GM19468 (cell line): ENCODE measurements at regions not wholly inside any gene's neighbourhood (a gene's known extent, or its start where the extent isn't known, plus 50 kb on each side); places are given as distances from the start of the nearest gene placed in this dataset.
"Not testable (repeated sequence)": the region's sequence is repeated elsewhere in the genome, so short reads cannot be mapped to it uniquely, and the experiment has no call there.

ENCODE experiments used
- ATAC-seq: cut with Tn5 transposase; IDR thresholded peaks from one replicate; pipeline ENCODE4 v1.9.1; 2021; ENCODE audit warnings: mild to moderate bottlenecking, moderate library complexity, moderate number of reproducible peaks; ENCODE audit not compliant: unreplicated experiment; ENCODE audit errors: extremely low read depth

- no peak for ATAC-seq
These were observed 477.2 kb downstream of the ZEB2 start for GRCh38 chr2:144042751-144043150.

GRCh38 chr2:144041612-144042011 is 478.3 kb downstream of the ZEB2 start:
- ATAC-seq = no peak

- ATAC-seq = no peak
These were observed 479.1 kb downstream of the ZEB2 start for GRCh38 chr2:144040834-144041233.

DNA sequence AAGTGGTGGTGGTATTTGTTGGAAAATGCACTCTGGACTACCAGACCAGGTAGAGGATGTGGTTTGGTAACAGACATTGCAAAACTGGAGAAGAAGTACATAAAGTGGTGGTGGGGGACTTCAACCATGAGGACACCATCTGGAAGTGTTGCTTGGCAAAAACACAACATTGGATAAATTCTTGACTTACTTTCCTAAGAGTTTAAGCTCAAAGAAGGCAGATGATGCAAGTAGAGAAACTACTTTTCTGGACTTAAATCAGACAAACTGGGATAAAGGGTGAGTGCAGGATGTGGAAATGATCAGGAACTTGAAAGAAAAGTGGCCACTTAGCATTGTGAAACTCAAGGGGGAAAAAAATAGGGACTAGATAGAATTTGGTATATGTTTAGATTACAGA is 487.4 kb downstream of the ZEB2 start:
- no peak for ATAC-seq

DNA sequence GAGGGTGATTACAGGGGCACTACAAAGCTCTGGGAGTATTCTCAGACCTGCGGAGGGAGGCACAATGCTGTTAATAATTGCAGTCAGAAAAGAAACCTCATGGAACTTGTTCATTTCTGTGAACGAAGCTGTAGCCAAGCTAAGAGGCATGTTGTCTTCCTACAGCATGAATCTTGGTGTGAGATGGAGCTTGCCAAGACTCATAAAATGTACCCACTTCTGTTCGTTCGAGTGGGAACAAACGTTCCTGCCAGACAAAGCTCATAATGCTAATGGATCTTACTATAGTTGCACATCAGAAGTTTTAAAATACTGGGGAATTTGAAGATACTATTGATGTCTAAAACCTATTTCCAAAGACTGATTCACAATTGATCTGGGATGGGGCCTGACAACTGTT is 489.1 kb downstream of the ZEB2 start:
- no peak for ATAC-seq

- ATAC-seq = no peak
These were observed 492.3 kb downstream of the ZEB2 start for GRCh38 chr2:144027593-144027992.

GRCh38 chr2:144026753-144027152 is 493.2 kb downstream of the ZEB2 start:
- no peak for ATAC-seq

DNA sequence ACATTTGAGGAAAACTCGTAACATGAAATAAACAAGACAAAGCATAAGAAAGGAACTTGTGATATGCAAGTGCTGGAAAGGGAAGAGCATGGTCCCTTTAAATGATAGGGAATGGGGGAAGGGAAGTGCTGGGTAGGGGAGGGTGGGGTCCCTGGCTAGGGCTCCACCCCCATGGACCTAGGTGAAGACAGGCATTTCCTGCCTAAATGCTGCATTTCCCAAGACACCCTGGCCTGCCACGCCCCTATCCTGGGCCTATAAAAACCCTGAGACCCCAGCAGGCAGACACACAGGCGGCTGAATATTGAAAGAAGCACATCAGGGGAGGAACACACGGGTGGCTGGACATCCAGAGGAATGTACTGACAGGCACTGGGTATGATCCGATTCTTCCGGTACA is 499.9 kb downstream of the ZEB2 start:
- no peak for ATAC-seq

DNA sequence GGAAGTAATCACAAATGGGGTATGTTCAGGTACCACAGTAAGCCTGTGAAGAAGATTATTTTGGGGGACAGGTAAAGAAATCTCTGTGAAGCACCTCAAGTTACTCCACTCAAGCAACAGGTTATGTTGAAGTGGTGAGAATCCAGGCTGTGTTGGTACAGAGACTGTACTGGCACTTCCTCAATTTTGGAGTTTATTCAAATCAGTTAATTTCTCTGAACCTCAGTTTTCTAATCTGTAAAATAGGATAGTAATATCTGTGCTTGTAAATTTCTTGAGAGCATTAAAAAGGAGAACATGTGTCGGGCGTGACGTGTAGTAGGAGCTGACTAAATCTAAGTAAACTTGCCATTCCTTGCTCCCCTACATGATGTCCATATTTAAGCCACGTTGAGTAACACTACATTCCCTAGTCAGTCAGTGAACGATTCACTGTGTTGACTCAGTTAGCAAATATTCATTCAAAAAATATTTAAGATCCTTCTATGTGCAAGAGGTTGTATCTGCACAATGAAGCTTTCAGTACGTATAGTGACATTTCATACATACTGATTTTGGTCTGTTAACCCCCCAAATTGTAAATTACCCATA is 504.2 kb downstream of the ZEB2 start:
- no peak for ATAC-seq

GRCh38 chr2:144015036-144015435 is 504.9 kb downstream of the ZEB2 start:
- ATAC-seq = no peak

GRCh38 chr2:144014103-144014502 is 505.8 kb downstream of the ZEB2 start:
- ATAC-seq = no peak

DNA sequence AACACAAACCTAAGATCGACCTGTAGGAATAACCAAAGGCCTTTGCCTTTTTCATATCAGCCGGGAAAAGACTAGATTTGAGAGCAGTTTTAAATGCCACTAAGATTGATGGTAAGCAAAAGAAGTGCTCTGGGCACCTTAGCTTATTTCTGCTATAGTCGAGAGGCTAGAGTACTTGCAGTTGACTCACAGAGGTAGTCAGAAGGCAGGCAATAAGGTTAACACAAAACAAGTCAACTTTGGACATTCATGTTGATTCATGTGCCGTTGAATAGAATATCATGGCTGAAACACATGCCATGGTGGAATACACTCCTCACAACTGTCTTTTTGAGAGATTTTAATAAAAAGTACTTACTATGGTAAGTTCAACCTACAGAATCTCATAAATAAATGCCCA is 507.6 kb downstream of the ZEB2 start:
- ATAC-seq = no peak

GRCh38 chr2:144011553-144011952 is 508.4 kb downstream of the ZEB2 start:
- ATAC-seq = no peak

DNA sequence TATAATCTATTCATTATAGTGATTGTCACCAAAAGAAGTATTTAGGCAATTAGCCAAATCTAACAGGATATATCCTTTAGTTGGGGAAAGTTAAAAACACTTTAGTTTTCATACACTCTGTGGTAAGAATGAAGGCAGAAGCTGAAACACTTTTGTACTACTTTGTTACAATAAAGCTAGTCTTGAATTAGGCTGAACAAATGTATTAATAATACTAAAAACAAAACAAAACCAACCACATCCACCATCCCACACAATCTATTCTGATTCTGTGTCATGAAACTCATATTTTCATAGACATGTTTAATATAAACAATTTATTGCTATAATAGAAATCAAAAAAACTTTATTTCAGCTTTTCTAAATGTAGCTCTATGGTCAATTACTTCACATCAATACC is 508.8 kb downstream of the ZEB2 start:
- no peak for ATAC-seq

- no peak for ATAC-seq
These were observed 509.7 kb downstream of the ZEB2 start for GRCh38 chr2:144010096-144010836.

GRCh38 chr2:144006139-144006538 is 513.8 kb downstream of the ZEB2 start:
- ATAC-seq = no peak

GRCh38 chr2:144004742-144005141 is 515.2 kb downstream of the ZEB2 start:
- no peak for ATAC-seq

- no peak for ATAC-seq
These were observed 516.4 kb downstream of the ZEB2 start for GRCh38 chr2:144003460-144004075.

DNA sequence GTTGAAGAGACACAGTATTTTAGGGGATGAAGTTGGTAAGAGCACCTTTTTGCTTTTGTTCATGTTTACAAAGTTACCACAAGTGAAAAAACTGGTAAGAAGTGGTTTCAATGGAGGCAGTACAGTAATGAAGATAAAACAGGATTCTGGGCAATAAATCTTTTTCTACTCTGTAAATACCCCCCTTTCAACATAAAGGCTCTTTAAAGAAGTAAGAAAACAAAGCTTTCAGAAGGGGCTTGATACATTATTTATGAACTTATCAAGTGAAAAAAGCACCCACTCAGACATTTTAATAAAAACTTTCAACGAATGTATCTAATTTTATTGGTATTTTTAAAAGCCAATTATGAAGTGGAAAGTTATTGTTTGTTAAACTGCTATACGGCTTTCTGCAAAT is 522.9 kb downstream of the ZEB2 start:
- ATAC-seq = no peak

- no peak for ATAC-seq
These were observed 525.0 kb downstream of the ZEB2 start for GRCh38 chr2:143994961-143995360.

DNA sequence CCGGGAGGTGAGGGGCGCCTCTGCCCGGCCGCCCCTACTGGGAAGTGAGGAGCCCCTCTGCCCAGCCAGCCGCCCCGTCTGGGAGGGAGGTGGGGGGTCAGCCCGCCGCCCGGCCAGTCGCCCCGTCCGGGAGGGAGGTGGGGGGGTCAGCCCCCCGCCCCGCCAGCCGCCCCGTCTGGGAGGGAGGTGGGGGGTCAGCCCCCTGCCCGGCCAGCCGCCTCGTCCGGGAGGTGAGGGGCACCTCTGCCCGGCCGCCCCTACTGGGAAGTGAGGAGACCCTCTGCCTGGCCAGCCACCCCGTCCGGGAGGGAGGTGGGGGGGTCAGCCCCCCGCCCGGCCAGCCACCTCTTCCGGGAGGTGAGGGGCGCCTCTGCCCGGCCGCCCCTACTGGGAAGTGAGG is 528.3 kb downstream of the ZEB2 start:
- not testable (repeated sequence) for ATAC-seq

- ATAC-seq = no peak
These were observed 531.8 kb downstream of the ZEB2 start for GRCh38 chr2:143988082-143988481.
